ENCODE measurements at regions not wholly inside any gene's neighbourhood (a gene's known extent, or its start where the extent isn't known, plus 50 kb on each side); places are given as distances from the start of the nearest gene placed in this dataset.

DNA sequence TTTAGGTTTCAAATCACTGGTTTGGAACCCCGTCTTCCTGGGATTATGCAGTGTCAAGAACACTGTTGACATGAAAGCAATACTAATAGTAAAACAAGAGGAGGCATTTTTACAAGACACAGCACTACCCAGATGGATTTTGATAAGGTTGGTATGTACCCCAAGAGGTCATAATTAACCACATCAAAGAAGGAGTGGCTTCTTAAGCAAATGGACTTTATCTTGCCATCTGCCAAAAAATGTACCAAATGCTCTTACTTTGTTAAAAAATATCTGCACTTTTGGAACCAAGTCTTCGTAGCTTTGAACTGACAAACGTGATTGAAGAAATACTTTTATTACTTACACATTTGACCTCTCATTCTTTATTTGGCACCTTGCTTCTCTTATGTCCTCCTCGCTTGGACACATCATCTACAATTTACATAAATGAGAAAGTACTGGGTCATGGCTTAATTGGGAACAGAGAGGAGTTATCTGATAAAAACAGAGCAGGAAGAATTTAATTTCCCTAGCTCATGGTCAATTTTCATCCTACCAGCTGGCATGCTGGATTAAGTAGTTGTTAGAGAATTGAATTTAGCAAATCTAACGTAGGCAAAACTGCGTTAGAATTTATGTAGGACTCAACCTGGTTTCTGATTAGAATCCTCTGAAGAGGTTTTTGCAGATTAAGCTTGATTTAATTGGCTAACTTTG is 54.5 kb upstream of the PRICKLE1 start:
- no peak for DNase-seq

DNA sequence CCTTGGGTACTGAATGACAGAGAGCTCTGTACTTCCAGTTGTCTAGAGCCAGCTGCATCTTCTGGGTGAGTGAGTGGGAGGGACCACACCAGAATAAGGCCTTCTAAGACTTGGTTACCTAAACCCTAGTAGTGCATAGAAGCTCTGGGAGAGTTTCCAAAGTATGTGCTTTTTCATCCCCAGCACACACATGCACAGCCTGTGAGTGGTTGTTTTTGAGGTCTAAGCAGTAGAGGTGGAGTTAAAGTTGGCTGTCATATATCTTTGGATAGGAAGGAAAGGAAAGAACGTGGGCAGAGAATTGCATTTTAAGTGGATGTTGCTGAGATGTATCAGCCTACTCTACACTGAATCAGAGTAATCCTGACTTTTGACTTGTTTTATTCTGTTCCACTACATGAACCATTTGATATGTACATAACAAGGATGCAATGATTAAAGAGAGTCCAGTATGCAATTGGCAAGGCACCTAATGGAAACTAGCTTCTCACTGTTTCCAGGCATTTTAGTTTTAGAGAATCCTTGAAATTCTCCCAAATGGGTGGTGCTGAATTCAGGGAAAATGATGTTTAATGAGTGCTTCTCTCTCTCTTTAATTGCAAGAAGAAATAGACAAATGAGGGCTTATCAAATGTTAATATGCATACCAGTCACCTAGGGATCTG is 51.8 kb upstream of the PRICKLE1 start:
- no peak for DNase-seq

DNA sequence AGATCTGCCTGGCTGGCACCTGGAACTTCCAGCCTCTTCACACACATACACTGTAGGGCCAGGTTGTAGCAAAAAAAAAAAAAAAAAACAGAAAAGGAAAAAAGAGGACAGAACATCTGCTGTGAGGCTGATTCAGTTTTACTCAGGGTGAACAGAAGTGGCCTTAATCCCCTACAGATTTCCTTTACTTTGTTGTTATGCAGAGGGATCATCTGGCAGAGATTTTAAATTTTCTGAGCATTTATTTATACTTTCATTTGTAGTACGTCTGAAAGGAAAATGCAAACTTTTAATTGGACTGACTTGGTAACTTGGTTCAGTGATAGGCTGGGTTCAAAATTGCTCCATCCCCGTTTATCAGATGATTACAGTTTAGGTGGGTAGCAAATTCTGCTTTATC is 50.8 kb upstream of the PRICKLE1 start:
- no peak for DNase-seq

DNA sequence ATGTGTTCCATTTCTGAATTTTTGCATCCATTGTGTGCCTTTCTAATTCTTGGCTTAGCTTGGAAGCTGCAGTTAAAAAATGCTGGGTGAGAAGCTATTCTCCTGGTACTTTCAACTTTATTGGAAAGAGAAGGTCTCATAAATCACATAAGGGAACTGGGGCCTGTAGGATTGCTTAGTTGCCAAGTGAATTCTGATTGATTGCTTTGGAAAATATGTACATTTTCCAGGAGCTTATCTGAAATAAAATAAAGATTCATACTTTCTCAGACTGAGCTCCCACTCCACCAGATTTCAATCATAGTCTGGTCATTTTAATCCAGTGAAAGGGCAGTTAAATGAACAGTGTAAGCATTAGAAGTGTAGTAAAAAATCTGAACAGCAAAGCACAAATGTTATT is 50.0 kb upstream of the PRICKLE1 start:
- no peak for DNase-seq

All from inflammatory macrophage treated with lipopolysaccharide for 1 hour (primary cell).